Fibroblast of skin of left quadriceps (primary cell): ENCODE measurements at regions not wholly inside any gene's neighbourhood (a gene's known extent, or its start where the extent isn't known, plus 50 kb on each side); places are given as distances from the start of the nearest gene placed in this dataset.

Source experiments
- DNase-seq, 2 experiments: peaks; one replicate each; pipeline ENCODE4 v3.0.0-alpha.2; 2013; ENCODE audit warnings: low read depth in 2 of 2

GRCh38 chr10:29688230-29688661 lies 53.5 kb upstream of the SVIL start:
- no peak for DNase-seq

- no peak for DNase-seq
These were observed 52.8 kb upstream of the SVIL start for GRCh38 chr10:29687421-29688164.

- DNase-seq: no peak
These were observed 50.7 kb upstream of the SVIL start for GRCh38 chr10:29685506-29685905.
